ENCODE measurements at regions not wholly inside any gene's neighbourhood (a gene's known extent, or its start where the extent isn't known, plus 50 kb on each side); places are given as distances from the start of the nearest gene placed in this dataset.

- DNase-seq: peak; percentile 13 to 82 (median 24)
These were observed 63.6 kb downstream of the SPINK2 start for GRCh38 chr4:56757821-56758411.

GRCh38 chr4:56757261-56757746, 64.2 kb downstream of the SPINK2 start:
- peak in 2 of 5 donors; percentile 8 to 11 for DNase-seq

GRCh38 chr4:56755901-56756300, 65.6 kb downstream of the SPINK2 start:
- no peak for DNase-seq

- no peak for DNase-seq
These were observed 68.5 kb downstream of the SPINK2 start for GRCh38 chr4:56752985-56753384.

- no peak for DNase-seq
These were observed 69.1 kb upstream of the HOPX start for GRCh38 chr4:56750231-56750630.

- no peak for DNase-seq
These were observed 67.2 kb upstream of the HOPX start for GRCh38 chr4:56748271-56748670.

GRCh38 chr4:56746639-56747038, 65.5 kb upstream of the HOPX start:
- no peak for DNase-seq

GRCh38 chr4:56745042-56745441, 63.9 kb upstream of the HOPX start:
- DNase-seq: no peak

- no peak for DNase-seq
These were observed 62.9 kb upstream of the HOPX start for GRCh38 chr4:56744030-56744429.

GRCh38 chr4:56743550-56743949, 62.5 kb upstream of the HOPX start:
- no peak for DNase-seq

GRCh38 chr4:56742080-56742871, 61.2 kb upstream of the HOPX start:
- no peak for DNase-seq

- no peak for DNase-seq
These were observed 60.5 kb upstream of the HOPX start for GRCh38 chr4:56741595-56741994.

- DNase-seq: no peak
These were observed 58.1 kb upstream of the HOPX start for GRCh38 chr4:56739066-56739777.

GRCh38 chr4:56737666-56738065, 56.6 kb upstream of the HOPX start:
- DNase-seq: no peak

GRCh38 chr4:56733352-56733751, 52.3 kb upstream of the HOPX start:
- DNase-seq: no peak

- DNase-seq: no peak
These were observed 51.2 kb upstream of the HOPX start for GRCh38 chr4:56732301-56732700.

GRCh38 chr4:56731857-56732256, 50.8 kb upstream of the HOPX start:
- DNase-seq: no peak

All from T-helper 1 cell (primary cell).